Neuronal stem cell (in vitro differentiated cells): ENCODE measurements at regions not wholly inside any gene's neighbourhood (a gene's known extent, or its start where the extent isn't known, plus 50 kb on each side); places are given as distances from the start of the nearest gene placed in this dataset.

ENCODE experiments used
- DNase-seq: peaks from one replicate; pipeline ENCODE4 v3.0.0-alpha.2; 2013; ENCODE audit warnings: low spot score
- H2AFZ ChIP-seq: one replicate; pipeline ENCODE4 v1.6.1; 2013; ENCODE audit warnings: mild to moderate bottlenecking, low read length, inconsistent platforms
- H2AK5ac ChIP-seq: 2 replicates; pipeline ENCODE4 v1.6.1; 2013; ENCODE audit warnings: low read depth, mild to moderate bottlenecking, inconsistent platforms, low read length, moderate library complexity, mixed read lengths
- H2BK120ac ChIP-seq: 2 replicates; pipeline ENCODE4 v1.6.1; 2013; ENCODE audit warnings: low read depth, mild to moderate bottlenecking, inconsistent platforms, low read length, moderate library complexity, mixed read lengths
- H2BK12ac ChIP-seq: one replicate; pipeline ENCODE4 v1.6.1; 2013; ENCODE audit warnings: low read length, inconsistent platforms
- H2BK15ac ChIP-seq: 2 replicates; pipeline ENCODE4 v1.6.1; 2013; ENCODE audit warnings: mild to moderate bottlenecking, low read length, inconsistent platforms, mixed read lengths
- H2BK5ac ChIP-seq: one replicate; pipeline ENCODE4 v1.6.1; 2013; ENCODE audit warnings: inconsistent platforms, mild to moderate bottlenecking, low read length, moderate library complexity
- H3K14ac ChIP-seq: one replicate; pipeline ENCODE4 v1.6.1; 2013; ENCODE audit warnings: low read length, inconsistent platforms
- H3K18ac ChIP-seq: 2 replicates; pipeline ENCODE4 v1.6.1; 2013; ENCODE audit warnings: low read length, inconsistent platforms
- H3K23ac ChIP-seq: 2 replicates; pipeline ENCODE4 v1.6.1; 2013; ENCODE audit warnings: low read depth, mild to moderate bottlenecking, mixed read lengths, low read length, inconsistent platforms; ENCODE audit not compliant: poor library complexity
- H3K27ac ChIP-seq: replicated peaks from 3 replicates; pipeline ENCODE4 v1.5.1; 2013; ENCODE audit warnings: low read length, inconsistent platforms
- H3K27me3 ChIP-seq, 3 experiments: 2 replicates each; pipeline ENCODE4 v1.6.1; 2013; ENCODE audit warnings: low read length in 3 of 3, mild to moderate bottlenecking in 2 of 3, inconsistent platforms in 1 of 3, low read depth in 1 of 3, mixed read lengths in 1 of 3, moderate library complexity in 1 of 3; ENCODE audit not compliant: control insufficient read depth in 3 of 3, insufficient read depth in 3 of 3
- H3K36me3 ChIP-seq, 2 donors: replicated peaks in 1 of 2; 2 replicates each; pipeline ENCODE4 v1.6.1; 2013; ENCODE audit warnings: low read length in 2 of 2; ENCODE audit not compliant: control insufficient read depth in 2 of 2, insufficient read depth in 2 of 2
- H3K4ac ChIP-seq: 2 replicates; pipeline ENCODE4 v1.6.1; 2013; ENCODE audit warnings: inconsistent platforms, mild to moderate bottlenecking, low read length, moderate library complexity
- H3K4me1 ChIP-seq, 2 donors: 1 replicate in 1 of 2; 2 replicates in 1 of 2; pipeline ENCODE4 v1.6.1; 2013; ENCODE audit warnings: low read length in 2 of 2, low read depth in 1 of 2; ENCODE audit not compliant: control insufficient read depth in 2 of 2, insufficient read depth in 1 of 2
- H3K4me2 ChIP-seq: one replicate; pipeline ENCODE4 v1.6.1; 2013; ENCODE audit warnings: mild to moderate bottlenecking, low read length, inconsistent platforms; ENCODE audit not compliant: insufficient read depth, poor library complexity, severe bottlenecking
- H3K4me3 ChIP-seq, 2 donors: 2 replicates each; pipeline ENCODE4 v1.5.1; 2013; ENCODE audit warnings: low read length in 2 of 2, mild to moderate bottlenecking in 2 of 2, inconsistent platforms in 1 of 2, moderate library complexity in 1 of 2
- H3K79me1 ChIP-seq: one replicate; pipeline ENCODE4 v1.6.1; 2013; ENCODE audit warnings: low read depth, mild to moderate bottlenecking, inconsistent platforms, low read length, moderate library complexity
- H3K9ac ChIP-seq: one replicate; pipeline ENCODE4 v1.6.1; 2013; ENCODE audit warnings: mild to moderate bottlenecking, low read depth, low read length, inconsistent platforms; ENCODE audit not compliant: poor library complexity
- H3K9me3 ChIP-seq, 2 donors: replicated peaks in 1 of 2; 2 replicates each; pipeline versions ENCODE3 to v1.6.1; 2013; ENCODE audit warnings: low read length in 2 of 2, mild to moderate bottlenecking in 2 of 2, inconsistent platforms in 1 of 2, low read depth in 1 of 2, mixed read lengths in 1 of 2, moderate library complexity in 1 of 2; ENCODE audit not compliant: control insufficient read depth in 2 of 2, insufficient read depth in 1 of 2
- H4K8ac ChIP-seq: one replicate; pipeline ENCODE4 v1.6.1; 2013; ENCODE audit warnings: low read depth, mild to moderate bottlenecking, inconsistent platforms, low read length, moderate library complexity
- H4K91ac ChIP-seq: one replicate; pipeline ENCODE4 v1.6.1; 2013; ENCODE audit warnings: low read length, low read depth, mild to moderate bottlenecking, inconsistent platforms; ENCODE audit not compliant: poor library complexity
- WGBS, 2 donors: extraction: QIAGEN DNeasy Blood & Tissue Kit; methylation state at CpG; one replicate each; pipeline ENCODE4 v1.1.7; 2013; ENCODE audit warnings: missing lambda C conversion rate in 2 of 2, mixed read lengths in 1 of 2; ENCODE audit not compliant: insufficient read length in 2 of 2, insufficient replicate concordance in 1 of 2; ENCODE audit errors: extremely low coverage in 2 of 2; 5-methylcytosine and 5-hydroxymethylcytosine counted together

DNA sequence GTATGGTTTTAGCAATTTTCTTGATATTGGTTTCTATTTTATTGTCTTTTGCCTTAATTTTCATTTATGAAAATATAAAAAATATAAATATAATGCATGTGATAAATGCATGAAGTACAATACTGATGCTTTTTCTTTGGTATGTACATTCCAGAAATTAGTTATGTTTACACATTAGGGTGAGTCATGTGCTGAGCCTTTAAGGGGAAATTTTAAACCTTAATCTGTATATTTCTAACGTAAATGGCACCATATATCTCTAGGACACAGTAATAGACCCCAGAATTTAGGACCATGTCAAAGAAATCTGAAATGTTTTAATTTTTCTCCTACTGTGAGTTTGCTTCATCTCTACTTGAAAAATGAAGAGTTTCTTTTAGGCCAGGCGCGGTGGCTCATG lies 117.8 kb upstream of the SPRY1 start:
- Histone ChIP-seq H3K79me1 (no peaks in the 10 kb centered on the region), H2AK5ac (no peak overlapping the region), H2BK12ac (no peak overlapping the region), H3K36me3 (no peaks in the 10 kb centered on the region), H3K27ac (no peak overlapping the region), H3K9me3 (peaks cover 0 to 3% of the 10 kb centered on the region in 2 donors), H3K23ac (no peak overlapping the region), H3K4me2 (no peak overlapping the region), H4K91ac (no peak overlapping the region), H3K14ac (no peak overlapping the region), H3K9ac (no peak overlapping the region), H2BK15ac (no peak overlapping the region), H2BK5ac (no peak overlapping the region), H3K18ac (no peak overlapping the region), H3K27me3 (no peaks in the 10 kb centered on the region), H2AFZ (no peak overlapping the region), H2BK120ac (no peak overlapping the region), H3K4ac (no peak overlapping the region), H3K4me3 (no peak overlapping the region), H3K4me1 (no peaks in the 10 kb centered on the region), H4K8ac (no peak overlapping the region)
- no peak for DNase-seq
- no CpG with 5 or more reads among the region's 3 CpGs for WGBS, 2 donors

DNA sequence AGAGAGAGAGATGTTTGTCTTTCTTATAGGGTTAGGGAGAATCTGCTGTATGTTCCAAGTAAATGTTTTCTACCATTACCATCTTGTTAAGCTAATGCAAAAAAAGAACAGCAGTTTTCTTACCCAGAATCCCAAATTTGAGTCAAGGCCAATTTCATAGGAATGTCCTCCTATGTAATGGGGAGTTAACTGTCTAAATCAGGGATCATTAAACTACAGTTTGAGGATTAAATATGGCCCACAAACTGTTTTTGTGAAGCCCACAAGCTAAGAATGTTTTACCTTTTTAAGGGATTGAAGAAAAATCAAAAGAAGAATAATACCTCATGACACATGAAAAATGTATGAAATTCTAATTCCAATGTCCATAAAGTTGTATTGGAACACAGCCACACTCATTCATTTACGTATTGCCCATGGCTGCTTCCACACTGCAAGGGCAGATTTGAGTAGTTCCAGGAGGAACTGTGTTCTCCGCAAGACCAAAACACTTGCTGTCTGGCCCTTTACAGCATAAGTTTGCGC lies 113.2 kb upstream of the SPRY1 start:
- WGBS, 2 donors: no CpG with 5 or more reads among the region's 3 CpGs
- Histone ChIP-seq H4K91ac (no peak overlapping the region), H3K18ac (no peak overlapping the region), H3K23ac (no peak overlapping the region), H3K14ac (no peak overlapping the region), H3K4ac (no peak overlapping the region), H3K4me3 (no peak overlapping the region), H2BK12ac (no peak overlapping the region), H3K4me2 (no peak overlapping the region), H3K27ac (no peak overlapping the region), H2BK120ac (no peak overlapping the region), H3K79me1 (no peaks in the 10 kb centered on the region), H2AFZ (no peak overlapping the region), H2AK5ac (no peak overlapping the region), H2BK15ac (no peak overlapping the region), H2BK5ac (no peak overlapping the region), H3K9ac (no peak overlapping the region), H3K36me3 (no peaks in the 10 kb centered on the region), H4K8ac (no peak overlapping the region), H3K9me3 (peaks cover 0 to 2% of the 10 kb centered on the region in 2 donors), H3K4me1 (no peaks in the 10 kb centered on the region), H3K27me3 (no peaks in the 10 kb centered on the region)
- DNase-seq: no peak

- Histone ChIP-seq H2BK15ac (no peak overlapping the region), H3K9me3 (peaks cover 2 to 3% of the 10 kb centered on the region in 2 donors), H2BK12ac (no peak overlapping the region), H3K27me3 (no peaks in the 10 kb centered on the region), H3K4me3 (no peak overlapping the region), H3K4ac (no peak overlapping the region), H3K14ac (no peak overlapping the region), H4K8ac (no peak overlapping the region), H2AK5ac (no peak overlapping the region), H3K9ac (no peak overlapping the region), H2BK5ac (no peak overlapping the region), H3K4me1 (no peaks in the 10 kb centered on the region), H3K79me1 (no peaks in the 10 kb centered on the region), H3K23ac (no peak overlapping the region), H3K4me2 (no peak overlapping the region), H2AFZ (no peak overlapping the region), H3K18ac (no peak overlapping the region), H2BK120ac (no peak overlapping the region), H3K27ac (no peak overlapping the region), H4K91ac (no peak overlapping the region), H3K36me3 (no peaks in the 10 kb centered on the region)
- WGBS, 2 donors: no CpG with 5 or more reads among the region's 2 CpGs
- no peak for DNase-seq
Observed at GRCh38 chr4:123284168-123284567, 112.4 kb upstream of the SPRY1 start.

GRCh38 chr4:123286903-123287466 lies 109.6 kb upstream of the SPRY1 start:
- Histone ChIP-seq H3K4me1 (no peaks in the 10 kb centered on the region), H3K14ac (no peak overlapping the region), H3K27me3 (no peaks in the 10 kb centered on the region), H2BK120ac (no peak overlapping the region), H3K27ac (no peak overlapping the region), H3K4me3 (no peak overlapping the region), H4K91ac (no peak overlapping the region), H3K9me3 (peaks cover 2 to 29% of the 10 kb centered on the region in 2 donors), H2BK12ac (no peak overlapping the region), H3K9ac (no peak overlapping the region), H3K4me2 (no peak overlapping the region), H4K8ac (no peak overlapping the region), H2AK5ac (no peak overlapping the region), H3K18ac (no peak overlapping the region), H3K4ac (no peak overlapping the region), H3K36me3 (no peaks in the 10 kb centered on the region), H3K79me1 (no peaks in the 10 kb centered on the region), H3K23ac (no peak overlapping the region), H2BK15ac (no peak overlapping the region), H2BK5ac (no peak overlapping the region), H2AFZ (no peak overlapping the region)
- WGBS, 2 donors: no CpG with 5 or more reads among the region's 2 CpGs
- no peak for DNase-seq
